ENCODE measurements at regions not wholly inside any gene's neighbourhood (a gene's known extent, or its start where the extent isn't known, plus 50 kb on each side); places are given as distances from the start of the nearest gene placed in this dataset.

DNA sequence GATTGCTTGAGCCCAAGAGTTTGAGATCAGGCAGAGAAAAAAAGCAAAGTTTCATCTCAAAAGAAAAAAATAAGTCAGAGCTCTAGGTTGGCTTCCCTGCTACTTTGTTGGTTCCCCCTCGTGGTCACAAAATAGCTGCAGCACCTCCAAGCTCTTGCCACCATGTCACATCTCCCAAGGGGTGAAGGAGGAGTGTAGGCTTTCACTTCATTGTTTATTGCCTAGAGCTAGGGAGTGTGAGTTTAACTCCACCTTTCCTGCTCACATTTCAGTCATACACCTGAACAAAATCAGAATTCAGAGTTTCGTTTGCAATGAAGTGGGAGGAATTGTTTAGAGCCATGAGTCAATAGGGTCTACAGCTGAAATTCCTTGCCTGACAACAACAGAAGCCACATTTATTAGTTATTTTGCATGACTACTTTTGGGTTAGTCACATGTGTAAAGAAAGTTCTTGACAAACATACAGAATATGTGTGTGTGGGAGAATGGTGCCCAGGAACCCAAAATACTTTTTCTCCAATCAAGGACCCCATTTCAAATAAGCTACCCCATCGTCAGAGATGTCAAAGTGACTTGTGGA, 56.2 kb upstream of the UFL1 start:
- no peak overlapping the region for H3K27ac ChIP-seq (ENCODE audit: low read length)
- CTCF ChIA-PET, result no interaction called here
- no peaks in the 10 kb centered on the region; the same call in 1 of the 2 replicates for H3K4me1 ChIP-seq (ENCODE audit: control insufficient read depth, insufficient read depth, low read length)
- in situ Hi-C loops (cut with HindIII; ENCODE audit: low pct_unique_long_range_greater_than_20kb, low sequenced_read_pairs), result no loop called here
- H3K4me3 ChIP-seq (ENCODE audit: low read depth in 2 of 2, low read length in 2 of 2), result no peak overlapping the region
- H3K9me3 ChIP-seq (ENCODE audit: control insufficient read depth, insufficient read depth, low read depth, low read length), result no peaks in the 10 kb centered on the region
- no peaks in the 10 kb centered on the region for H3K36me3 ChIP-seq (ENCODE audit: control insufficient read depth, insufficient read depth, low read length)
- intact Hi-C loops (cut with micrococcal nuclease; ENCODE audit: unreplicated experiment), result no loop called here
- no peaks in the 10 kb centered on the region for H3K27me3 ChIP-seq (ENCODE audit: control insufficient read depth, insufficient read depth, low read length)
- no peak for ATAC-seq
- TF ChIP-seq POLR2AphosphoS5 (IDR thresholded peaks at IDR 0.05; ENCODE audit: low read depth, low read length) (no peak), SIN3A (IDR thresholded peaks at IDR 0.05; ENCODE audit: borderline replicate concordance, insufficient read depth, low read depth, low read length) (no peak), TCF7L2 (IDR thresholded peaks at IDR 0.05; ENCODE audit: low read depth, low read length) (no peak)
- TF ChIP-seq, protein P1, sequence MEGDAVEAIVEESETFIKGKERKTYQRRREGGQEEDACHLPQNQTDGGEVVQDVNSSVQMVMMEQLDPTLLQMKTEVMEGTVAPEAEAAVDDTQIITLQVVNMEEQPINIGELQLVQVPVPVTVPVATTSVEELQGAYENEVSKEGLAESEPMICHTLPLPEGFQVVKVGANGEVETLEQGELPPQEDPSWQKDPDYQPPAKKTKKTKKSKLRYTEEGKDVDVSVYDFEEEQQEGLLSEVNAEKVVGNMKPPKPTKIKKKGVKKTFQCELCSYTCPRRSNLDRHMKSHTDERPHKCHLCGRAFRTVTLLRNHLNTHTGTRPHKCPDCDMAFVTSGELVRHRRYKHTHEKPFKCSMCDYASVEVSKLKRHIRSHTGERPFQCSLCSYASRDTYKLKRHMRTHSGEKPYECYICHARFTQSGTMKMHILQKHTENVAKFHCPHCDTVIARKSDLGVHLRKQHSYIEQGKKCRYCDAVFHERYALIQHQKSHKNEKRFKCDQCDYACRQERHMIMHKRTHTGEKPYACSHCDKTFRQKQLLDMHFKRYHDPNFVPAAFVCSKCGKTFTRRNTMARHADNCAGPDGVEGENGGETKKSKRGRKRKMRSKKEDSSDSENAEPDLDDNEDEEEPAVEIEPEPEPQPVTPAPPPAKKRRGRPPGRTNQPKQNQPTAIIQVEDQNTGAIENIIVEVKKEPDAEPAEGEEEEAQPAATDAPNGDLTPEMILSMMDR (IDR thresholded peaks at IDR 0.05), result no peak
- TF ChIP-seq, protein P2, sequence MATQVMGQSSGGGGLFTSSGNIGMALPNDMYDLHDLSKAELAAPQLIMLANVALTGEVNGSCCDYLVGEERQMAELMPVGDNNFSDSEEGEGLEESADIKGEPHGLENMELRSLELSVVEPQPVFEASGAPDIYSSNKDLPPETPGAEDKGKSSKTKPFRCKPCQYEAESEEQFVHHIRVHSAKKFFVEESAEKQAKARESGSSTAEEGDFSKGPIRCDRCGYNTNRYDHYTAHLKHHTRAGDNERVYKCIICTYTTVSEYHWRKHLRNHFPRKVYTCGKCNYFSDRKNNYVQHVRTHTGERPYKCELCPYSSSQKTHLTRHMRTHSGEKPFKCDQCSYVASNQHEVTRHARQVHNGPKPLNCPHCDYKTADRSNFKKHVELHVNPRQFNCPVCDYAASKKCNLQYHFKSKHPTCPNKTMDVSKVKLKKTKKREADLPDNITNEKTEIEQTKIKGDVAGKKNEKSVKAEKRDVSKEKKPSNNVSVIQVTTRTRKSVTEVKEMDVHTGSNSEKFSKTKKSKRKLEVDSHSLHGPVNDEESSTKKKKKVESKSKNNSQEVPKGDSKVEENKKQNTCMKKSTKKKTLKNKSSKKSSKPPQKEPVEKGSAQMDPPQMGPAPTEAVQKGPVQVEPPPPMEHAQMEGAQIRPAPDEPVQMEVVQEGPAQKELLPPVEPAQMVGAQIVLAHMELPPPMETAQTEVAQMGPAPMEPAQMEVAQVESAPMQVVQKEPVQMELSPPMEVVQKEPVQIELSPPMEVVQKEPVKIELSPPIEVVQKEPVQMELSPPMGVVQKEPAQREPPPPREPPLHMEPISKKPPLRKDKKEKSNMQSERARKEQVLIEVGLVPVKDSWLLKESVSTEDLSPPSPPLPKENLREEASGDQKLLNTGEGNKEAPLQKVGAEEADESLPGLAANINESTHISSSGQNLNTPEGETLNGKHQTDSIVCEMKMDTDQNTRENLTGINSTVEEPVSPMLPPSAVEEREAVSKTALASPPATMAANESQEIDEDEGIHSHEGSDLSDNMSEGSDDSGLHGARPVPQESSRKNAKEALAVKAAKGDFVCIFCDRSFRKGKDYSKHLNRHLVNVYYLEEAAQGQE (IDR thresholded peaks at IDR 0.05; ENCODE audit: insufficient read depth in 1 of 2, low read depth in 2 of 2, low read length in 1 of 2), result no peak
- POLR2A ChIA-PET, result no interaction called here
- no peak for DNase-seq (ENCODE audit: low read depth, low spot score)
- no TSS peak for BruUV-seq (replicated peaks)

DNA sequence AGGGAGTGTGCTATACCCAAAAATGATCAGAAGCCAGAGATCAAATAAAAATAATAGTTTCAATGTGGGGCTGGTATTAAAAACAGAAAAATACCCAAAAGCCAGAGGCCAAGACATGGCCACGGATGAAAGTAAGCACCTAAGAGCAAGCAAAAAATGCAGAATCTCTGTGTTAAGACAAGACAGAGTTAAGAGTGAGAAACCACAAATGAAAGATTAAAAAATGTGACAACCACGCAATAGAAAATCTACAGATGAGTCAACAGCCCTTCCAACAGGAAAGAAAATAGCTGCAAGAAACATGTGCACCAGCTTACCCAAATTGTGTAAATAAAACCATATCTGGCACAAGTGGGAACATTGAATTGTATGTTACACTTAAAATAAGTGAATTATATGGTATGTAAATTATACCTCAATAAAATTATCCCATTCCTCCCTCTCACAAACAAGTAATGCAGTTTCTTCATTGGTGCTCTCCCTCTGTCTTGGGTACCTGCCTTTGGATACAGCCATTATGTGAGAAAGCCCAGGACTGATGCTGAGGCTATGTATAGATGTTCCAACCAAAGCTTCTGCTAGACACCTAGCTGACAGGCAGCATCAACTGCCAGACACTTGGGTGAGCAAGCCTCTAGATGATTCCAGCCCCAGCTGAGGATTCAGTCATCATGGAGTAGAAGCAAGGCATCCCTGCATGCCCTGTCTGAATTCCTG, 55.3 kb upstream of the UFL1 start:
- intact Hi-C loops (cut with micrococcal nuclease; ENCODE audit: unreplicated experiment), result no loop called here
- ChIA-PET POLR2A (no interaction called here), CTCF (no interaction called here)
- H3K9me3 ChIP-seq (ENCODE audit: control insufficient read depth, insufficient read depth, low read depth, low read length), result no peaks in the 10 kb centered on the region
- TF ChIP-seq TCF7L2 (IDR thresholded peaks at IDR 0.05; ENCODE audit: low read depth, low read length) (no peak), POLR2AphosphoS5 (IDR thresholded peaks at IDR 0.05; ENCODE audit: low read depth, low read length) (no peak)
- no peaks in the 10 kb centered on the region for H3K27me3 ChIP-seq (ENCODE audit: control insufficient read depth, insufficient read depth, low read length)
- ATAC-seq, result no peak
- no peaks in the 10 kb centered on the region; the same call in 1 of the 2 replicates for H3K4me1 ChIP-seq (ENCODE audit: control insufficient read depth, insufficient read depth, low read length)
- in situ Hi-C loops (cut with HindIII; ENCODE audit: low pct_unique_long_range_greater_than_20kb, low sequenced_read_pairs), result no loop called here
- H3K4me3 ChIP-seq (ENCODE audit: low read depth in 2 of 2, low read length in 2 of 2), result no peak overlapping the region
- BruUV-seq (replicated peaks), result no TSS peak
- DNase-seq (ENCODE audit: low read depth, low spot score), result no peak
- no peaks in the 10 kb centered on the region for H3K36me3 ChIP-seq (ENCODE audit: control insufficient read depth, insufficient read depth, low read length)
- no peak overlapping the region for H3K27ac ChIP-seq (ENCODE audit: low read length)

DNA sequence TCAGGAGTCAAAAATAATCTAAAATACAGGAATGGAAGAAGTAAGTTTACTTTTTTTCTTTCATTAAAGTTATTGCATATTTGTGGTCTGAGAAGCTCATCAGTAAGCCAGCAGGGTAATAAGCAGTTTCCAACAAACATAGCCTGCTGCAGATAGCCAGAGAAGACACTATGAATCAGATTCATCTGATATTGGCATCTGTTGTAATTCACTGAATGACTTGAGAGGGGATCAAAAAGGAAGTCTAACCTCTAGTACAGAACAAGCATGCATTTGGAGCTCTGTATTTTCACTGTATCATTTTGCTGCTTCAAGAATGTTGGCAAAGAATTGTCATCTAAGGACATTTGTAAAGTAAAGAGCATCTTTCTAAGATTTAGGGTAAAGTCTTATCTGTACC, 53.8 kb upstream of the UFL1 start:
- Histone ChIP-seq H3K4me3 (ENCODE audit: low read depth in 2 of 2, low read length in 2 of 2) (no peak overlapping the region), H3K27me3 (ENCODE audit: control insufficient read depth, insufficient read depth, low read length) (no peaks in the 10 kb centered on the region), H3K27ac (ENCODE audit: low read length) (no peak overlapping the region), H3K36me3 (ENCODE audit: control insufficient read depth, insufficient read depth, low read length) (no peaks in the 10 kb centered on the region), H3K4me1 (ENCODE audit: control insufficient read depth, insufficient read depth, low read length) (no peaks in the 10 kb centered on the region; the same call in 1 of the 2 replicates), H3K9me3 (ENCODE audit: control insufficient read depth, insufficient read depth, low read depth, low read length) (no peaks in the 10 kb centered on the region)
- ChIA-PET CTCF (no interaction called here), POLR2A (no interaction called here)
- ATAC-seq (no peak), DNase-seq (ENCODE audit: low read depth, low spot score) (no peak)
- intact Hi-C loops (cut with micrococcal nuclease; ENCODE audit: unreplicated experiment) (no loop called here), in situ Hi-C loops (cut with HindIII; ENCODE audit: low pct_unique_long_range_greater_than_20kb, low sequenced_read_pairs) (no loop called here)
- no TSS peak for BruUV-seq (replicated peaks)
- no peak for TF ChIP-seq SIN3A (IDR thresholded peaks at IDR 0.05; ENCODE audit: borderline replicate concordance, insufficient read depth, low read depth, low read length)
- TF ChIP-seq POLR2AphosphoS5 (IDR thresholded peaks at IDR 0.05; ENCODE audit: low read depth, low read length), result no peak
- TF ChIP-seq, protein P1 (IDR thresholded peaks at IDR 0.05), result no peak
- TF ChIP-seq, protein P2 (IDR thresholded peaks at IDR 0.05; ENCODE audit: insufficient read depth in 1 of 2, low read depth in 2 of 2, low read length in 1 of 2), result no peak
- no peak for TF ChIP-seq TCF7L2 (IDR thresholded peaks at IDR 0.05; ENCODE audit: low read depth, low read length)

Data from Panc1 (cell line).